Suprapubic skin (tissue), 3 donors: ENCODE measurements at regions not wholly inside any gene's neighbourhood (a gene's known extent, or its start where the extent isn't known, plus 50 kb on each side); places are given as distances from the start of the nearest gene placed in this dataset.

ENCODE experiments used
- POLR2AphosphoS5 ChIP-seq, 3 donors: sonication (generic); formaldehyde crosslinking; IDR thresholded peaks; one replicate each; pipeline ENCODE4 v1.6.1; 2017; ENCODE audit warnings: antibody characterized with exemption in 3 of 3
- TF ChIP-seq, protein P1 (sequence below), 2 donors: fragments of 200-600 bp in 1 of 2; fragments of 450-650 bp in 1 of 2; sonication (generic) in 1 of 2; IDR thresholded peaks; one replicate each; pipeline ENCODE4 v1.5.1; 2016 to 2019; ENCODE audit warnings: antibody characterized with exemption in 2 of 2, mild to moderate bottlenecking in 1 of 2, moderate library complexity in 1 of 2

GRCh38 chr9:97747201-97747965 lies 50.2 kb upstream of the XPA start:
- TF ChIP-seq, protein P1, sequence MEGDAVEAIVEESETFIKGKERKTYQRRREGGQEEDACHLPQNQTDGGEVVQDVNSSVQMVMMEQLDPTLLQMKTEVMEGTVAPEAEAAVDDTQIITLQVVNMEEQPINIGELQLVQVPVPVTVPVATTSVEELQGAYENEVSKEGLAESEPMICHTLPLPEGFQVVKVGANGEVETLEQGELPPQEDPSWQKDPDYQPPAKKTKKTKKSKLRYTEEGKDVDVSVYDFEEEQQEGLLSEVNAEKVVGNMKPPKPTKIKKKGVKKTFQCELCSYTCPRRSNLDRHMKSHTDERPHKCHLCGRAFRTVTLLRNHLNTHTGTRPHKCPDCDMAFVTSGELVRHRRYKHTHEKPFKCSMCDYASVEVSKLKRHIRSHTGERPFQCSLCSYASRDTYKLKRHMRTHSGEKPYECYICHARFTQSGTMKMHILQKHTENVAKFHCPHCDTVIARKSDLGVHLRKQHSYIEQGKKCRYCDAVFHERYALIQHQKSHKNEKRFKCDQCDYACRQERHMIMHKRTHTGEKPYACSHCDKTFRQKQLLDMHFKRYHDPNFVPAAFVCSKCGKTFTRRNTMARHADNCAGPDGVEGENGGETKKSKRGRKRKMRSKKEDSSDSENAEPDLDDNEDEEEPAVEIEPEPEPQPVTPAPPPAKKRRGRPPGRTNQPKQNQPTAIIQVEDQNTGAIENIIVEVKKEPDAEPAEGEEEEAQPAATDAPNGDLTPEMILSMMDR (IDR thresholded peaks at IDR 0.05) = no peak
- TF ChIP-seq POLR2AphosphoS5 (IDR thresholded peaks at IDR 0.05) = no peak
